BLaER1 (cell line): ENCODE measurements at regions not wholly inside any gene's neighbourhood (a gene's known extent, or its start where the extent isn't known, plus 50 kb on each side); places are given as distances from the start of the nearest gene placed in this dataset.

Experiments used
- H3K27ac ChIP-seq: shearing (Covaris generic); formaldehyde crosslinking; 2 replicates; pipeline ENCODE4 v1.8.1; 2022
- H3K27me3 ChIP-seq: shearing (Covaris generic); formaldehyde crosslinking; 2 replicates; pipeline ENCODE4 v1.8.1; 2022
- H3K36me3 ChIP-seq: shearing (Covaris generic); formaldehyde crosslinking; 2 replicates; pipeline ENCODE4 v1.8.1; 2022
- H3K4me1 ChIP-seq: shearing (Covaris generic); formaldehyde crosslinking; 2 replicates; pipeline ENCODE4 v1.8.1; 2022
- H3K4me2 ChIP-seq: shearing (Covaris generic); formaldehyde crosslinking; 2 replicates; pipeline ENCODE4 v1.8.1; 2022
- H3K4me3 ChIP-seq: shearing (Covaris generic); formaldehyde crosslinking; 2 replicates; pipeline ENCODE4 v1.8.1; 2022
- H3K9ac ChIP-seq: shearing (Covaris generic); formaldehyde crosslinking; 2 replicates; pipeline ENCODE4 v1.8.1; 2022
- H3K9me3 ChIP-seq: shearing (Covaris generic); formaldehyde crosslinking; 2 replicates; pipeline ENCODE4 v1.8.1; 2022
- H4K20me1 ChIP-seq: shearing (Covaris generic); formaldehyde crosslinking; 2 replicates; pipeline ENCODE4 v1.8.1; 2022
- Cebpa-rat ChIP-seq: shearing (Covaris generic); IDR thresholded peaks from 2 replicates; pipeline ENCODE4 v1.8.1; 2022

- TF ChIP-seq Cebpa-rat, result no peak
Observed at GRCh38 chr7:68488341-68489060, 1109.8 kb upstream of the AUTS2 start.

DNA sequence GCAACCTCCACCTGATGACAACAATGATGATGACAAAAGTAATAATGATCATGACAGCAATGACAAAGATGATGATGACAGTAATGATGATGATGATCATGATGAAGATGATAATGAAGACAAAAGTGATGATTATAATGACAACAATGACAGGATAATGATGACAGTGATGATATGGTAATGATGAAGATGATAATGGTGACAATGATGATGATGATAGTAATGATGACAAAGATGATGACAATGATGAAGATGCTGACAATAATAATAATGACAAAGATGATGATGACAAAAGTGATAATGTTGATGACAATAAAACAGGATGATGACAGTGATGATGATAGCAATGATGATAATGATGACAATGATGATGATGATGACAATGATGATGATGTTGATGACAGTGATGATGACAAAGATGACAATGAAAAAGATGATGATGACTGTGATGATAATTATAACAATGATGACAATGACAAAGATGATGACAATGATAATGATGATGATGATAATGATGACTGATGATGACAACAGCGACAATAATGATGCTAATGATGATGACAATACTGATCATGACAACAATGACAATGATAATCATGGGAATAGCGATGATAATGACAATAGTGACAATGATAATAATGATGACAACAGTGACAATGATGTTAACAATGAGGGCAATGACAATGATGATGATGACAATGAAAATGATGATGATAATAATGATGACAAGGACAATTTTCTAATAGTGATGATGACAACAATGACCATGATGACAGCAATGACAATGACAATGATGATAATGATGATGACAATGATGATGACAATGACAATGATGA, 1106.5 kb upstream of the AUTS2 start:
- no peak for TF ChIP-seq Cebpa-rat

More at GRCh38 chr7:68488341-68489060, 1109.8 kb upstream of the AUTS2 start:
- Histone ChIP-seq H4K20me1 (no peaks in the 10 kb centered on the region), H3K9me3 (peaks cover 7% of the 10 kb centered on the region), H3K27me3 (no peaks in the 10 kb centered on the region), H3K9ac (no peak overlapping the region), H3K27ac (no peak overlapping the region), H3K4me1 (no peaks in the 10 kb centered on the region), H3K4me2 (no peak overlapping the region), H3K36me3 (no peaks in the 10 kb centered on the region), H3K4me3 (no peak overlapping the region)

DNA sequence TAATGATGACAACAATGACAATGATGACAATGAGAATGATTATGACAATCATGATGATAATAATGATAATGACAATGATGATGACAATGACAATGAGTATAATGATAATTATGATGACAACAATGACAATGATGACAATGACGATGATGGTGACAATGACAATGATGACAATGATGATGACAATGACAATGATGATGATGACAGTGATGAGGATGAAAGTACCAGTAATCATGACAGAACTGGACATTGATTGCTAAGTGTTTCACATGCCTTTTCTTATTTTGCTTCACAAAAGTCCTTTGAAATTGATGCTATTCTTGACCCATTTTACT, 1106.0 kb upstream of the AUTS2 start:
- H3K9me3 ChIP-seq, result peaks cover 10% of the 10 kb centered on the region
- H3K36me3 ChIP-seq, result no peaks in the 10 kb centered on the region
- TF ChIP-seq Cebpa-rat, result no peak
- H3K27ac ChIP-seq, result no peak overlapping the region
- H3K4me1 ChIP-seq, result no peaks in the 10 kb centered on the region
- no peaks in the 10 kb centered on the region for H3K27me3 ChIP-seq
- no peaks in the 10 kb centered on the region for H4K20me1 ChIP-seq
- H3K4me3 ChIP-seq, result no peak overlapping the region
- H3K4me2 ChIP-seq, result no peak overlapping the region
- no peak overlapping the region for H3K9ac ChIP-seq

More for the DNA sequence above, 1106.5 kb upstream of the AUTS2 start:
- Histone ChIP-seq H3K4me1 (no peaks in the 10 kb centered on the region), H3K4me2 (no peak overlapping the region), H3K9ac (no peak overlapping the region), H3K9me3 (peaks cover 10% of the 10 kb centered on the region), H3K27me3 (no peaks in the 10 kb centered on the region), H3K4me3 (no peak overlapping the region), H3K36me3 (no peaks in the 10 kb centered on the region), H4K20me1 (no peaks in the 10 kb centered on the region), H3K27ac (no peak overlapping the region)

GRCh38 chr7:68503400-68503799, 1094.9 kb upstream of the AUTS2 start:
- no peak for TF ChIP-seq Cebpa-rat
- Histone ChIP-seq H3K27ac (no peak overlapping the region), H3K9me3 (0 out of 2 replicates have a peak, but pooled peaks cover 1% of the 10 kb centered on the region), H3K36me3 (no peaks in the 10 kb centered on the region), H3K4me3 (no peak overlapping the region), H3K4me2 (no peak overlapping the region), H3K9ac (no peak overlapping the region), H3K27me3 (no peaks in the 10 kb centered on the region), H4K20me1 (no peaks in the 10 kb centered on the region), H3K4me1 (no peaks in the 10 kb centered on the region; the same call in 1 of the 2 replicates)

DNA sequence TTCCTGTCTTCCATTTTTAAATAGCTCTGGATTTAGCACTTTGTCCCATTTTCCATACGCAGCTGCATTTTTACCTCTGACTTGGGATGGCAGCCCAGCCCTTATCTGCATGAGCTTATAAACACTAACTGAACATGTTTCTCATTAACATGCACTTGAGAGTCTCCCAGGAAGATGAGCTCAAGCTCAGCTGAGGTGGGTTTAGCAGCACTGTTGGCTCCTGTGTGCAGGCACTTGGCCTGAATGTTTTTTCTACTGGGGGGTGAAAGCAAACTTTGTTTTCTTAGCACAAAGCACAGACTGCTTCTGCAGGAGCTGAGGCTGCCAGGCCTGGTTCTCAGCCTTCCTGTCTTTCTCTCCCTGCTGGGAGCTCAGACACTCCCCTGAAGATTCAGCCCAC, 1093.6 kb upstream of the AUTS2 start:
- TF ChIP-seq Cebpa-rat, result no peak
- Histone ChIP-seq H3K27me3 (no peaks in the 10 kb centered on the region), H3K9ac (no peak overlapping the region), H3K4me3 (no peak overlapping the region), H4K20me1 (no peaks in the 10 kb centered on the region), H3K36me3 (no peaks in the 10 kb centered on the region), H3K4me2 (no peak overlapping the region), H3K27ac (no peak overlapping the region), H3K9me3 (peaks cover 14% of the 10 kb centered on the region), H3K4me1 (no peaks in the 10 kb centered on the region; the same call in 1 of the 2 replicates)

- Histone ChIP-seq H3K4me3 (no peak overlapping the region), H3K4me2 (no peak overlapping the region), H3K27me3 (no peaks in the 10 kb centered on the region), H3K4me1 (no peaks in the 10 kb centered on the region; the same call in 1 of the 2 replicates), H3K9ac (no peak overlapping the region), H4K20me1 (no peaks in the 10 kb centered on the region), H3K36me3 (no peaks in the 10 kb centered on the region), H3K27ac (no peak overlapping the region), H3K9me3 (peaks cover 16% of the 10 kb centered on the region)
- TF ChIP-seq Cebpa-rat, result no peak
Observed at GRCh38 chr7:68505721-68506120, 1092.6 kb upstream of the AUTS2 start.

DNA sequence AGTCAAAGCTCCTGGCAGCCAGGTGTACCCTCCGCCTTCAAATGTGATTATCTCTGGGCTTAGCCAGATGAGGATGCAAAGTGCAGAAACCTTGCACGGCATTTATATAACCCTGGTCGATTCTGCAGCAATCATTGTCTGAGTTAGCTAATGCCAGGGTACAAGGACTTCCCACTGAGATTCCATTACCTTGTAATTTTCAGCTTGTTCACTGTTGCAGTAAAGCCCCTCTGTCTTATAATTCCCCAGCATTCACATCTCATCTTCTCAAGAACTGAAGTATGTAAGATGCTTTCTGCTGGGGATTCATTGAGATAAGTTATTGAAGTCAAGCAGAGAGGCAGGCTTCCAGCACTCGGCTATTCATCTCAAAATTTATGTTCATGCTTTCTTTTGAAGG, 1090.6 kb upstream of the AUTS2 start:
- no peaks in the 10 kb centered on the region for H3K36me3 ChIP-seq
- no peaks in the 10 kb centered on the region; the same call in 1 of the 2 replicates for H3K4me1 ChIP-seq
- H3K27ac ChIP-seq, result no peak overlapping the region
- H3K4me2 ChIP-seq, result no peak overlapping the region
- H3K9me3 ChIP-seq, result peaks cover 16% of the 10 kb centered on the region
- no peak for TF ChIP-seq Cebpa-rat
- no peak overlapping the region for H3K9ac ChIP-seq
- no peaks in the 10 kb centered on the region for H4K20me1 ChIP-seq
- H3K4me3 ChIP-seq, result no peak overlapping the region
- no peaks in the 10 kb centered on the region for H3K27me3 ChIP-seq

GRCh38 chr7:68509054-68509453, 1089.2 kb upstream of the AUTS2 start:
- no peak for TF ChIP-seq Cebpa-rat
- H4K20me1 ChIP-seq, result no peaks in the 10 kb centered on the region

DNA sequence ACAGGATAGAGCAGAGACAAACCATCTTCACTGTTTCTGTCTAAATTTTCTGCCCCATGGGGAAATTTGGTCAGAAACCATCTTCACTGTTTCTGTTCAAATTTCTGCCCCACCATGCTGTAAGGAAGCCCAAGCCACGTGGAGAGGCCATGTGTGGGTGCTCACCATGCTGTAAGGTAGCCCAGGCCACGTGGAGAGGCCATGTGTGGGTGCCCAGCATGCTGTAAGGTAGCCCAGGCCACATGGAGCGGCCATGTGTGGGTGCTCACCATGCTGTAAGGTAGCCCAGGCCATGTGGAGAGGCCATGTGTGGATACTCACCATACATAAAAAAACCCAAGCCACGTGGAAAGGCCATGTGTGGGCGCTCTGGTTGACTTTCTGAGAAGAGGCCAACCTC, 1088.7 kb upstream of the AUTS2 start:
- no peak overlapping the region for H3K4me3 ChIP-seq
- no peak overlapping the region for H3K4me2 ChIP-seq
- no peak overlapping the region for H3K27ac ChIP-seq
- H3K4me1 ChIP-seq, result no peaks in the 10 kb centered on the region; the same call in 1 of the 2 replicates
- no peak overlapping the region for H3K9ac ChIP-seq
- H4K20me1 ChIP-seq, result no peaks in the 10 kb centered on the region
- H3K36me3 ChIP-seq, result no peaks in the 10 kb centered on the region
- no peak for TF ChIP-seq Cebpa-rat
- no peaks in the 10 kb centered on the region for H3K27me3 ChIP-seq
- peaks cover 16% of the 10 kb centered on the region for H3K9me3 ChIP-seq

More at GRCh38 chr7:68509054-68509453, 1089.2 kb upstream of the AUTS2 start:
- no peak overlapping the region for H3K4me2 ChIP-seq
- H3K9ac ChIP-seq, result no peak overlapping the region
- no peaks in the 10 kb centered on the region for H3K36me3 ChIP-seq
- H3K4me3 ChIP-seq, result no peak overlapping the region
- H3K4me1 ChIP-seq, result no peaks in the 10 kb centered on the region; the same call in 1 of the 2 replicates
- peaks cover 16% of the 10 kb centered on the region for H3K9me3 ChIP-seq
- no peak overlapping the region for H3K27ac ChIP-seq
- no peaks in the 10 kb centered on the region for H3K27me3 ChIP-seq

- Histone ChIP-seq H3K9ac (no peak overlapping the region), H3K9me3 (peaks cover 16% of the 10 kb centered on the region), H4K20me1 (no peaks in the 10 kb centered on the region), H3K36me3 (no peaks in the 10 kb centered on the region), H3K27me3 (no peaks in the 10 kb centered on the region), H3K27ac (no peak overlapping the region), H3K4me2 (no peak overlapping the region), H3K4me1 (no peaks in the 10 kb centered on the region; the same call in 1 of the 2 replicates), H3K4me3 (no peak overlapping the region)
- no peak for TF ChIP-seq Cebpa-rat
Observed at GRCh38 chr7:68511281-68511680, 1087.0 kb upstream of the AUTS2 start.
